ENCODE measurements at regions not wholly inside any gene's neighbourhood (a gene's known extent, or its start where the extent isn't known, plus 50 kb on each side); places are given as distances from the start of the nearest gene placed in this dataset.

- TF ChIP-seq CTCF (IDR thresholded peaks at IDR 0.05; ENCODE audit: borderline replicate concordance, control extremely low read depth, extremely low read depth, insufficient read depth, missing control alignments) = no peak
- in situ Hi-C loops (cut with MboI; ENCODE audit: low sequenced_read_pairs, unreplicated experiment) = no loop called here
- DNase-seq (ENCODE audit: low spot score) = no peak
Observed at GRCh38 chr6:74867291-74867690, 338.6 kb downstream of the COL12A1 start.

GRCh38 chr6:74863968-74864367 is 341.9 kb downstream of the COL12A1 start:
- DNase-seq (ENCODE audit: low spot score) = no peak
- in situ Hi-C loops (cut with MboI; ENCODE audit: low sequenced_read_pairs, unreplicated experiment) = no loop called here
- TF ChIP-seq CTCF (IDR thresholded peaks at IDR 0.05; ENCODE audit: borderline replicate concordance, control extremely low read depth, extremely low read depth, insufficient read depth, missing control alignments) = no peak

- in situ Hi-C loops (cut with MboI; ENCODE audit: low sequenced_read_pairs, unreplicated experiment) = no loop called here
- DNase-seq (ENCODE audit: low spot score) = no peak
- TF ChIP-seq CTCF (IDR thresholded peaks at IDR 0.05; ENCODE audit: borderline replicate concordance, control extremely low read depth, extremely low read depth, insufficient read depth, missing control alignments) = no peak
Observed at GRCh38 chr6:74860456-74860855, 345.4 kb downstream of the COL12A1 start.

- TF ChIP-seq CTCF (IDR thresholded peaks at IDR 0.05; ENCODE audit: borderline replicate concordance, control extremely low read depth, extremely low read depth, insufficient read depth, missing control alignments) = no peak
- in situ Hi-C loops (cut with MboI; ENCODE audit: low sequenced_read_pairs, unreplicated experiment) = no loop called here
Observed at GRCh38 chr6:74857157-74857556, 348.7 kb downstream of the COL12A1 start.

GRCh38 chr6:74853991-74854390 is 351.9 kb downstream of the COL12A1 start:
- in situ Hi-C loops (cut with MboI; ENCODE audit: low sequenced_read_pairs, unreplicated experiment) = no loop called here
- DNase-seq (ENCODE audit: low spot score) = no peak
- no peak for TF ChIP-seq CTCF (IDR thresholded peaks at IDR 0.05; ENCODE audit: borderline replicate concordance, control extremely low read depth, extremely low read depth, insufficient read depth, missing control alignments)

More at GRCh38 chr6:74857157-74857556, 348.7 kb downstream of the COL12A1 start:
- no peak for DNase-seq (ENCODE audit: low spot score)

GRCh38 chr6:74851596-74851995 is 354.3 kb downstream of the COL12A1 start:
- in situ Hi-C loops (cut with MboI; ENCODE audit: low sequenced_read_pairs, unreplicated experiment) = no loop called here
- DNase-seq (ENCODE audit: low spot score) = no peak
- no peak for TF ChIP-seq CTCF (IDR thresholded peaks at IDR 0.05; ENCODE audit: borderline replicate concordance, control extremely low read depth, extremely low read depth, insufficient read depth, missing control alignments)

GRCh38 chr6:74840953-74841352 is 364.9 kb downstream of the COL12A1 start:
- in situ Hi-C loops (cut with MboI; ENCODE audit: low sequenced_read_pairs, unreplicated experiment) = no loop called here
- TF ChIP-seq CTCF (IDR thresholded peaks at IDR 0.05; ENCODE audit: borderline replicate concordance, control extremely low read depth, extremely low read depth, insufficient read depth, missing control alignments) = no peak

More at GRCh38 chr6:74840953-74841352, 364.9 kb downstream of the COL12A1 start:
- DNase-seq (ENCODE audit: low spot score) = no peak

Measured in GM13976 (cell line).